Breast epithelium (tissue), 4 donors: ENCODE measurements at regions not wholly inside any gene's neighbourhood (a gene's known extent, or its start where the extent isn't known, plus 50 kb on each side); places are given as distances from the start of the nearest gene placed in this dataset.

Experiments used
- DNase-seq, 2 donors: peaks; one replicate each; pipeline ENCODE4 v3.0.0-alpha.2; 2019; ENCODE audit warnings: low spot score in 2 of 2
- H3K27ac ChIP-seq, 2 donors: fragments of 200-600 bp; sonication (generic) in 1 of 2; one replicate each; pipeline ENCODE4 v1.5.1; 2016 to 2019; ENCODE audit warnings: mild to moderate bottlenecking in 1 of 2
- H3K27me3 ChIP-seq, 2 donors: fragments of 200-600 bp; sonication (generic) in 1 of 2; one replicate each; pipeline versions ENCODE4 v1.5.1 to v1.6.0; 2017 to 2019; ENCODE audit warnings: control low read depth in 1 of 2, mild to moderate bottlenecking in 1 of 2
- H3K36me3 ChIP-seq: fragments of 200-600 bp; one replicate; pipeline ENCODE4 v1.5.1; 2019
- H3K4me1 ChIP-seq, 2 donors: fragments of 200-600 bp; sonication (generic); one replicate each; pipeline ENCODE4 v1.5.1; 2016 to 2019; ENCODE audit warnings: control low read depth in 1 of 2
- H3K4me3 ChIP-seq, 3 donors: fragments of 200-600 bp; sonication (generic); 1 replicate in 2 of 3; 2 replicates in 1 of 3; pipeline ENCODE4 v1.5.1; 2016 to 2019; ENCODE audit warnings: mild to moderate bottlenecking in 3 of 3, moderate library complexity in 2 of 3
- H3K9me3 ChIP-seq, 2 donors: fragments of 200-600 bp; sonication (generic) in 1 of 2; one replicate each; pipeline ENCODE4 v1.5.1; 2016 to 2019; ENCODE audit warnings: control low read depth in 1 of 2
- POLR2A ChIP-seq: fragments of 450-650 bp; IDR thresholded peaks from one replicate; pipeline ENCODE4 v1.6.1; 2016; ENCODE audit warnings: antibody characterized with exemption, mild to moderate bottlenecking, moderate library complexity
- POLR2AphosphoS5 ChIP-seq, 3 donors: sonication (generic); formaldehyde crosslinking; IDR thresholded peaks; one replicate each; pipeline ENCODE4 v1.6.1; 2017; ENCODE audit warnings: antibody characterized with exemption in 3 of 3
- intact Hi-C: fragments of 100-400 bp; cut with DNase I; formaldehyde crosslinking; loops from one replicate; pipeline ENCODE4 v1.15.1; 2023; ENCODE audit warnings: low total_unique reads
- TF ChIP-seq, protein P1 (sequence below), 3 donors: fragments of 450-650 bp; IDR thresholded peaks; one replicate each; pipeline ENCODE4 v1.5.1; 2016 to 2017; ENCODE audit warnings: antibody characterized with exemption in 3 of 3, mild to moderate bottlenecking in 3 of 3, moderate library complexity in 3 of 3

DNA sequence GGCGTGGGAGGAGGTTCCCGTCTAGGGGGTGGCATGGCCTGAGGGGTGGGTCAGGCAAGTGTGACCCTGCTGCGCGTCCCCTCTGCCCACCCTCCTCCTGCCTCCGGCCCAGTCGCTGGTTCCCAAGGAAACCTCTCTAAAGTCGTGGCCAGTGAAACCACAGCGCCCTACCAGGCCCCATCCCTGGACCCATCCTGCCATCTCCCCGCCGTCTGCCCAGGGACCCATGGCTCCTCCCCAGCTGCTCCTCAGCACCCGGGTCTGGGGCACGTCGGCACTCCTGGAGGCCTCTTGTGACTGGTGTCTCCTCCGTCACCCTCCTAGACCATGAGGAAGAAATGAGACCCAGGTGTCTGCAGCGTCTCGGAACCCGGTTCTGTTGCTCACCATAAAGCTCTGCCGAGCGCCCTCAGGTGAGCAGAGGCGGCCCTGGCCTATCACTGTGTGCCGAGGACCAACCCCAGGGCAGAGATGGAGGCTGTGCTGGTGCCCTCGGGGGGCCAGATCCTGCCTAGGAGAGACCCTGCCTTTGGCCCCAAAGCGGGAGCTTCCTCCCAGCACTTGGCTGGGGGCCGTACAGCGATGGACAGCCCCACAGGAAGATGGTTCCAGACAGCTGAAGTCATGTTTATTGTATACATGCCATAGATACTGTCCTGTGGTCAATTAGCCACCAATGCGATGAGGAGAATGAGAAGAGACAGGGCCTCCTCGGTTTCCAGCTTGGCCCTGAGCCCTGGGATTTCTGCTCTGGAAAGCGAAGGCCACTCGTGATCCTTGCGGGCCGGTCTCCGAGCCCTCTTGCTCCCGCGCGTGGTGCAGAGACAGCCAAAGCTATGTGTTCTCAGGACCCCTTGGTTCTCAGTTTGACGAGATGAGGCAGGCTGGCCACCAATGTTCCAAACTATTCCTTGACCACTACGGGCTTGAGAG lies 222.5 kb upstream of the RTL1 start:
- Histone ChIP-seq H3K36me3 (no peaks in the 10 kb centered on the region), H3K4me1 (no peaks in the 10 kb centered on the region), H3K4me3 (no peak overlapping the region), H3K27me3 (peaks cover 0 to 7% of the 10 kb centered on the region in 2 donors), H3K9me3 (no peaks in the 10 kb centered on the region), H3K27ac (no peak overlapping the region)
- intact Hi-C loops, result no loop called here
- no peak for DNase-seq
- TF ChIP-seq POLR2AphosphoS5 (IDR thresholded peaks at IDR 0.05), result no peak
- no peak for TF ChIP-seq POLR2A
- TF ChIP-seq, protein P1, sequence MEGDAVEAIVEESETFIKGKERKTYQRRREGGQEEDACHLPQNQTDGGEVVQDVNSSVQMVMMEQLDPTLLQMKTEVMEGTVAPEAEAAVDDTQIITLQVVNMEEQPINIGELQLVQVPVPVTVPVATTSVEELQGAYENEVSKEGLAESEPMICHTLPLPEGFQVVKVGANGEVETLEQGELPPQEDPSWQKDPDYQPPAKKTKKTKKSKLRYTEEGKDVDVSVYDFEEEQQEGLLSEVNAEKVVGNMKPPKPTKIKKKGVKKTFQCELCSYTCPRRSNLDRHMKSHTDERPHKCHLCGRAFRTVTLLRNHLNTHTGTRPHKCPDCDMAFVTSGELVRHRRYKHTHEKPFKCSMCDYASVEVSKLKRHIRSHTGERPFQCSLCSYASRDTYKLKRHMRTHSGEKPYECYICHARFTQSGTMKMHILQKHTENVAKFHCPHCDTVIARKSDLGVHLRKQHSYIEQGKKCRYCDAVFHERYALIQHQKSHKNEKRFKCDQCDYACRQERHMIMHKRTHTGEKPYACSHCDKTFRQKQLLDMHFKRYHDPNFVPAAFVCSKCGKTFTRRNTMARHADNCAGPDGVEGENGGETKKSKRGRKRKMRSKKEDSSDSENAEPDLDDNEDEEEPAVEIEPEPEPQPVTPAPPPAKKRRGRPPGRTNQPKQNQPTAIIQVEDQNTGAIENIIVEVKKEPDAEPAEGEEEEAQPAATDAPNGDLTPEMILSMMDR (IDR thresholded peaks at IDR 0.05), result no peak

DNA sequence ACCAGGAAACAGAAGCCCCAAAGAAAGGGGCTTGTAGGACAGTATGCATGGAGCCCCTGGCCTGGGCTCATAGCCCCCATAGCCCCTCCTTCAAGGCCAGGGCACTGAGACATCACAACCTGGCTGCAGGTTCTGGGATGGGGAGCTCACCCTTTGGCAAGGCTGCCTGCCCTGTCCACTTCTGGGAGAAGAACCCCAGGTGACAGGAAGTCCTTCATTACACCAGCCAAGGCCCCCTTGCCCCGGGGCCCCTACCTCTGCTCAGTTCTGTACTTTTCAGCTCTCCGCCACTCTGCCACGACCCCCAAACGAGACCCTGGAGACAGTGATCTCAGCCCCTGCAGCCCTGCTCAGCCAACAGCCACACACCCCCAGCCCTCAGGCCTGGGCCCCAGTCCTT lies 223.2 kb upstream of the RTL1 start:
- peaks cover 0 to 7% of the 10 kb centered on the region in 2 donors for H3K27me3 ChIP-seq
- H3K4me1 ChIP-seq, result no peaks in the 10 kb centered on the region
- H3K27ac ChIP-seq, result no peak overlapping the region
- no peaks in the 10 kb centered on the region for H3K36me3 ChIP-seq
- TF ChIP-seq POLR2A, result no peak
- TF ChIP-seq POLR2AphosphoS5 (IDR thresholded peaks at IDR 0.05), result no peak
- intact Hi-C loops, result no loop called here
- H3K9me3 ChIP-seq, result no peaks in the 10 kb centered on the region
- no peak overlapping the region for H3K4me3 ChIP-seq
- peak in 1 of 2 donors; percentile 37 for DNase-seq

- no peak for DNase-seq
- no peak overlapping the region for H3K4me3 ChIP-seq
- intact Hi-C loops, result no loop called here
Observed at GRCh38 chr14:101127224-101127623, 223.7 kb upstream of the RTL1 start.

GRCh38 chr14:101128478-101129321 lies 225.2 kb upstream of the RTL1 start:
- Histone ChIP-seq H3K9me3 (no peaks in the 10 kb centered on the region), H3K27me3 (peaks cover 0 to 7% of the 10 kb centered on the region in 2 donors), H3K4me1 (no peaks in the 10 kb centered on the region), H3K27ac (no peak overlapping the region), H3K36me3 (no peaks in the 10 kb centered on the region), H3K4me3 (no peak overlapping the region)
- intact Hi-C loops, result no loop called here
- DNase-seq, result peak in 1 of 2 donors; percentile 36
- TF ChIP-seq POLR2A (no peak), POLR2AphosphoS5 (IDR thresholded peaks at IDR 0.05) (no peak)
- TF ChIP-seq, protein P1 (IDR thresholded peaks at IDR 0.05), result no peak

More at GRCh38 chr14:101127224-101127623, 223.7 kb upstream of the RTL1 start:
- Histone ChIP-seq H3K27me3 (peaks cover 0 to 7% of the 10 kb centered on the region in 2 donors), H3K36me3 (no peaks in the 10 kb centered on the region), H3K4me1 (no peaks in the 10 kb centered on the region), H3K9me3 (no peaks in the 10 kb centered on the region), H3K27ac (no peak overlapping the region)
- no peak for TF ChIP-seq POLR2A
- TF ChIP-seq, protein P1 (IDR thresholded peaks at IDR 0.05), result no peak
- TF ChIP-seq POLR2AphosphoS5 (IDR thresholded peaks at IDR 0.05), result no peak

DNA sequence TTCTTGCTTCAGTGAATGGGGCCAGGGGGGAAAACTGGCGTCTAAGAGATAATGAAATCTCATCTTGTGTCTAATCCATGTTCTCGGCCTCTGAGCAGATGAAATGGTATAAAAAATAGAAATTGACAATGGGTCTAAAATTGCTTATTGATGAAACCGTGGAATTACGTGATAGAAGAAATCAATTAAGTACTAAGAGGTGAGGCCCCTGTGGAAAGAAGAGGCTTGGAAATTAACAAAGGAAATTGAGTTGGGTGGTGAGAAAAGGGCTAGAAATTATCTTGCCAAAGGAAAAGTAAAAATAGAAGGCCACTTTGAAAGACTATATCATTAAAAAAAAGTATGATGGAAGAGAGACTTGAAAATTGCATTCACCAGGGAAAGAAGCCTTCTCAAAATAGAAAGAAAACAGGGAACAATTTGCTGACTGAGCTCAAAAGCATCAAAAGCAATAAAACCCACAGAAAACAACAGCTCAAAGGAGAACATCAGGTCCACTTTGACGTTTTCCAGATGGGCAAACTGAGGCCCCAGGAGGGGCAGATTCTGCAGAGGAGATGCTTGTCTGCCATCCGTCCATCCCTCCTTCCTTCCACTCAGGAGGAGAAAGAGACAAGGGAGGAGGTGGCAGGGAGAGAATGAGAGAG lies 226.1 kb upstream of the RTL1 start:
- DNase-seq, result no peak
- no peak for TF ChIP-seq POLR2AphosphoS5 (IDR thresholded peaks at IDR 0.05)
- TF ChIP-seq POLR2A, result no peak
- TF ChIP-seq, protein P1 (IDR thresholded peaks at IDR 0.05), result no peak
- peaks cover 0 to 7% of the 10 kb centered on the region in 2 donors for H3K27me3 ChIP-seq
- no peaks in the 10 kb centered on the region for H3K9me3 ChIP-seq
- H3K36me3 ChIP-seq, result no peaks in the 10 kb centered on the region
- no peak overlapping the region for H3K4me3 ChIP-seq
- H3K4me1 ChIP-seq, result no peaks in the 10 kb centered on the region
- no peak overlapping the region for H3K27ac ChIP-seq
- intact Hi-C loops, result no loop called here
